Kidney glomerular epithelial cell (primary cell): ENCODE measurements at regions not wholly inside any gene's neighbourhood (a gene's known extent, or its start where the extent isn't known, plus 50 kb on each side); places are given as distances from the start of the nearest gene placed in this dataset.
A peak's percentile ranks its signal among the peaks of the same experiment; 100 is the strongest.
"Not testable (repeated sequence)": the region's sequence is repeated elsewhere in the genome, so short reads cannot be mapped to it uniquely, and the experiment has no call there.

ENCODE experiments used
- DNase-seq: peaks from one replicate; lab custom pipeline; 2025; lab: John Stamatoyannopoulos, UW

- DNase-seq: no peak
Measured at GRCh38 chr12:105524961-105525360, 194.5 kb downstream of the C12orf75 start.

DNA sequence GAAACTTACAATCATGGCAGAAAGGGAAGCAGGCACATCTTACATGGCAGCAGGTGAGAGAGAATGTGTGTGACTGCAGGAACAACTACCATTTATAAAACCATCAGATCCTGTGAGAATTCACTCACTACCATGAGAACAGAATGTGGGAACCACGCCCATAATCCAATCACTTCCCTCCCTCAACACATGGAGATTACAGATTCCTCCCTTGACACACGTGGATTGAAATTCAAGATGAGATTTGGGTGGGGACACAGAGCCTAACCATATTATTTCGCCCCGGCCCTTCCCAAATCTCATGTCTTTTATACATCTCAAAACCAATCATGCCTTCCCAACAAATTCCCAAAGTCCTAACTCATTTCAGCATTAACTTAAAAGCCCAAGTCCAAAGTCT lies 203.6 kb downstream of the C12orf75 start:
- no peak for DNase-seq

DNA sequence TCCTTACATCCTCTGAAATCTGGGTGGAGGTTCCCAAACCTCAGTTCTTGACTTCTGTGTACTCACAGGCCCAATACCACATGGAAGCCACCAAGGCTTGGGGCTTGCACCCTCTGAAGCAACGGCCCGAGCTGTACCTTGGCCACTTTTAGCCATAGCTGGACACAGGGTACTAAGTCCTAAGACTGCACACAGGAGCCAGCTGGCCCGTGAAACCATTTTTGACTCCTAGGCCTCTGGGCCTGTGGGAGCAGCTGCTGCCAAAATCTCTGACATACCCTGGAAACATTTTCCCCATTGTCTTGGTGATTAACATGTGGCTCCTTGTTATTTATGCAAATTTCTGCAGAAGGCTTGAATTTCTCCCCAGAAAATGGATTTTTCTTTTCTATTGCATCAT lies 204.5 kb downstream of the C12orf75 start:
- not testable (repeated sequence) for DNase-seq

- no peak for DNase-seq
Measured at GRCh38 chr12:105538880-105539279, 208.4 kb downstream of the C12orf75 start.

- DNase-seq: no peak
Measured at GRCh38 chr12:105539735-105540134, 209.2 kb downstream of the C12orf75 start.

- DNase-seq: no peak
Measured at GRCh38 chr12:105547786-105548185, 217.3 kb downstream of the C12orf75 start.

DNA sequence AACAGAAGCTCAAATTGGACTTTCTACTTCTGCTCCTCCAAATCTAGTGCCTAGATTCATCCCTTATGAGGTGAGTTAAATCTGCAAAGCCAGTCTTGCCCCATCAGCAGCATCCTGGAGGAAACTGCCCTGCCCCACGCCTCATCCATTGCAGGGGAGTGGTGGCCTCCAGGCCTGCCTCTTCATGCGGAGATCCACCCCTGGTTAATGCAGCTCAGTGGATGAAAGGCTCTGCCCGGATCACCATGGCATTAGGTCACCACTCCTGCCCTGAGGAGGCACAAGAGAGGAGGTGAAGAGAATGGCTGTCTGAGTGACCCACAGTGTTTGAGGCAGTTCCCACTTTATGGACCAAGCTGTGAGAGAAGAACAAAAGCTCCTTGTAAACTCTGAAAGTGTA lies 218.1 kb downstream of the C12orf75 start:
- DNase-seq: no peak

DNA sequence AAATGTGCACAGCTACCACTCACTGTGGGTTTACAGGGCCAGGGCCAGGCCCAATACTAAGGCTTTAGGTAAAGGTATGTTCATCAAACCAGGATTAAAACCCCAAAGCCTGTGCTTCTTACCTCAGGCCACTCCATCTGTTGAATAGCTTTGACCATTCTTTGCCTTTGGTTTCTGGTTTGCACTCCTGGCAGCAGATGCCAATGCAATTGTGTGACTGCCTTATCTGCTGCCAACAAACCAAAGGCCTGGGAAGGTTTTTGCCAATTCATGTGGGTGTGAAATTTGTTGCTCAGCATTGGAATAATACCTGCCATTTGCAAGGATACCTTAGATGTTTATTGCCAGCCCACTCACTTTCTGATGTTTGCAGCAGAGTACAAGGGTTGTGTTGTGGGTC lies 221.6 kb downstream of the C12orf75 start:
- DNase-seq: no peak

GRCh38 chr12:105554223-105554678 lies 223.8 kb downstream of the C12orf75 start:
- no peak for DNase-seq

DNA sequence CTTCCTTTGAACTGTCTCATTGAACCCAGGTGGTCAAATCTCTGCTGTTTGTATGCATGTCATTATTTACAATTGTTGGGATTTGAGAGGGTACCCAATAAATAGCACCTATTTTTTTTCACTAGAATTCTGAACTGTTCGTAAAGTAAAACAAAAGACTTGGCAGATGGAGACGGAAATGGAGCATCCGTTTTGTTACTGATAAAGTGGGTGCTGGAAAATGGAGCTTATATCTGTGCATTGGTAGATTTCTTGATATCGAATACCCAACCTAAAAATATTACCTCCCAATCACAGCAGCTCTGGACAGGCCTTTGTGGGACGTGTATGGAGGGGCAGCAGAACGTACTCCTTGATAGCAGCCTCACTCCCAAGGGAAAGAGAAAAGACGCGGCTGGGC lies 224.4 kb downstream of the C12orf75 start:
- no peak for DNase-seq

DNA sequence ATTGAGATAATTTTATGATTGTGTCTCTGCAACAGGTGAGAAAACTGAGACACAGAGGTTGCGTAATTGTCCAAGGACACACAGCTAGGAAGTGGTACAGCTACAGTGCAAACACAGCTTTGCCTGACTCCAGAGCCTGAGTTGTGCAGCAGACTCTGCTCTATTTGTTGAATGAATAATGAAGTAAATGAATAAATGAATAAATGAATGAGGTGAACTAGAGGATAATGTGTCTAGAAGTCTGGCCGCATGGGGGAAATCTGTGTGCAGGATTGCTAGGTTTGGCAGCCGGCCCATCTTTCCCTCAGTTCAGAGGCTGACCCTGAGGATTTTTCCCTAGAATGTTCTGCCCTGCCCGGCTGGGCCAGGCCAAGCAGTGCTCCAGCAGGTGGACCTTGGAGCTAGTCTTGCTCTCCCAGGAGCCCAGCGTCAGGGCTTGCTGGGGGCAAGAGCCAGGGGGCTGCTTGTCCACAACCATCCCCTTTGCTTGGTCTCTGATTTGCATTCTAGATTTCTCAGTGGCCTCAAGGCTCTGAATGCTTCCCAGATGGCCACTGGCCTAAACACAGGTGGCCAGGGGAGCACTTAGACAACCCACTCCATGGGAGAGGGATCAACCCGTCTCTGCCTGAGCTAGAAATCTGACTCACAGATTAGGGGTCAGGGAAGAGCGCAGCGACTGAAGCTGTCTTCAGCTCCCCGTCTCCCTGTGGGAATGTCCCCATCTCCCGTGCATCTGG lies 225.2 kb downstream of the C12orf75 start:
- no peak for DNase-seq

GRCh38 chr12:105559310-105559709 lies 228.8 kb downstream of the C12orf75 start:
- DNase-seq: no peak

- DNase-seq: peak; percentile 91
Measured at GRCh38 chr12:105561546-105562198, 231.2 kb downstream of the C12orf75 start.

- peak; percentile 95 for DNase-seq
Measured at GRCh38 chr12:105562199-105562971, 231.9 kb downstream of the C12orf75 start.

DNA sequence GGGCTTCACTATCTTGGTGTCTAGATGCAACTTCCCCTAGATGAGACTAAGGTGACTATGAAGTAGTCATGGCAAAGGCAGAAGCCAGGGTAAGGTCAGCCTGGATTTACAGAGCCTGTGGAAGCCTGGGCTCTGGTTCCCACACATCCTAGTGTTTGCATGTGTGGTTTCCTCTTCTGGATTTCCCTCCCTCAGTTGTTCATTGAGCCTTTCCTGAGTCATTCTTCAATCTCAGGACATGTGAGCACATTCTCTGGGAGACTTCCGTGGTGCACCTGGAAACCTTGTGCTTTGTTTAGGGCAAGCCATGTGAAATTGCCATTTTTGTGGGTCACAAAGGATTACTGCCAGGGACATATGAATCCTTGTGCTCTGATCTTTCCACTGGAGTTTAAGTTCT lies 236.6 kb downstream of the C12orf75 start:
- no peak for DNase-seq

DNA sequence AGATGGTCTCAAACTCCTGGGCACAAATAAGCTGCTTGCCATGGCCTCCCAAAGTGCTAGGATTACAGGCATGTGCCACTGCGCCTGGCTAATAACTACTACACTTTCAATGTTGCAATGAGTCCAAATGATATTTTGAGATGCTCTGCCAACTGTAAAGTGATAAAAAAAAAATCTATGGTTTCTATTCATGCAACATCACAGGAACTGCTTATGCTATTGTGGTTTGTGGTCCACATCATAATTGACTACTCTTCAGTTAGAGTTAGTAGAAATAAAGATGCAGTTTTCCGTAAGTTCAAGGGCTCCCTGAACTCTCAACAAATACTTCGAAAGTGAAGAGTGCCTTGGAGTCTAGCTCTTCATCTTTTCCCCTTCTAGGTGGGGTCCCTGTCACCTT lies 239.4 kb downstream of the C12orf75 start:
- DNase-seq: no peak

- DNase-seq: no peak
Measured at GRCh38 chr12:105570944-105571343, 240.5 kb downstream of the C12orf75 start.

DNA sequence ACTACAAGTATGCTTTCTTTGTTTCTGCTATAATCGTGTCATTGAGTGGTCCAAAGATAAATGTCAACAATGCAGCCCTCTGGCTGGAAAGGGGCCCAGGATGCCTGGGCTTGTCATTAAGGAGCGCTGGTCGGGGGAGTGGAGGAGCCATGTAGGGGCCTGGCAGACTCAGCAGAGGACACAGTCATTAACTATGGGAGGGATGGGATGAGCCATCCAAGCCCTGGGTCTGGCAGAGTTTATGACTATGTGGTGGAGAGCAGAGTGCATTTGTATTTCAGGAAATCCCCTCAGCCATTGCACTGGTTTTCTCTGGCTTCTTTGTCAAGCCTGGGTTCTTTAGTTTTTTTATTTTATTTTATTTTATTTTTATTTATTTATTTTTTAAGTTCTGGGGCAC lies 243.1 kb downstream of the C12orf75 start:
- DNase-seq: peak; percentile 61

GRCh38 chr12:105574056-105574715 lies 243.7 kb downstream of the C12orf75 start:
- DNase-seq: peak; percentile 46

GRCh38 chr12:105575235-105575634 lies 244.7 kb downstream of the C12orf75 start:
- no peak for DNase-seq

- DNase-seq: no peak
Measured at GRCh38 chr12:105576261-105576660, 245.8 kb downstream of the C12orf75 start.

GRCh38 chr12:105580821-105581352 lies 250.4 kb downstream of the C12orf75 start:
- DNase-seq: no peak
